WTC11 (cell line): ENCODE measurements at regions not wholly inside any gene's neighbourhood (a gene's known extent, or its start where the extent isn't known, plus 50 kb on each side); places are given as distances from the start of the nearest gene placed in this dataset.

Source experiments
- ATAC-seq: fragments of 200-7000 bp; cut with Tn5 transposase; 2 replicates; pipeline ENCODE4 v1.10.0; 2021; ENCODE audit warnings: mild to moderate bottlenecking, moderate library complexity
- CTCF ChIA-PET: fragments of 300-600 bp; sonication (Branson Sonifier 250); formaldehyde crosslinking; loops from one replicate; lab custom pipeline; 2021; ENCODE audit warnings: antibody characterized with exemption; lab: Charles Lee
- POLR2A ChIA-PET: fragments of 350-600 bp; sonication (Branson Sonifier 250); formaldehyde crosslinking; loops from one replicate; lab custom pipeline; 2021; ENCODE audit warnings: antibody characterized with exemption; lab: Charles Lee
- DNase-seq: peaks from one replicate; pipeline ENCODE4 v3.0.0; 2021; ENCODE audit warnings: low spot score
- H3K27ac Mint-ChIP-seq: 2 replicates; pipeline ENCODE4 v1.8.0; 2021; ENCODE audit warnings: mixed read lengths
- H3K27me3 Mint-ChIP-seq: 2 replicates; pipeline ENCODE4 v1.8.0; 2021; ENCODE audit warnings: low read depth, mild to moderate bottlenecking, moderate library complexity, mixed read lengths
- H3K36me3 Mint-ChIP-seq: 2 replicates; pipeline ENCODE4 v1.8.0; 2021; ENCODE audit warnings: mixed read lengths
- H3K4me1 Mint-ChIP-seq: 2 replicates; pipeline ENCODE4 v1.8.0; 2022; ENCODE audit warnings: mixed read lengths
- H3K4me3 Mint-ChIP-seq: 2 replicates; pipeline ENCODE4 v1.8.0; 2021; ENCODE audit warnings: mild to moderate bottlenecking, moderate library complexity, mixed read lengths
- H3K9me3 Mint-ChIP-seq: 2 replicates; pipeline ENCODE4 v1.8.0; 2021; ENCODE audit warnings: mixed read lengths
- ARID4B ChIP-seq: sonication (generic); formaldehyde crosslinking; IDR thresholded peaks from 2 replicates; pipeline ENCODE4 v1.8.0; 2023; ENCODE audit warnings: missing genetic modification reagents, mild to moderate bottlenecking, borderline replicate concordance
- CTCF ChIP-seq: fragments of 200-600 bp; IDR thresholded peaks from 2 replicates; pipeline ENCODE4 v1.8.0; 2022; ENCODE audit warnings: antibody characterized with exemption
- ERG ChIP-seq: fragments of 250-450 bp; sonication (Bioruptor Pico); IDR thresholded peaks from 2 replicates; pipeline ENCODE4 v1.8.0; 2021; ENCODE audit warnings: mild to moderate bottlenecking
- ESRRA ChIP-seq: sonication (generic); formaldehyde crosslinking; IDR thresholded peaks from 2 replicates; pipeline ENCODE4 v1.8.1; 2022; ENCODE audit warnings: mild to moderate bottlenecking, missing genetic modification reagents, borderline replicate concordance
- FOXP4 ChIP-seq: sonication (generic); formaldehyde crosslinking; IDR thresholded peaks from 2 replicates; pipeline ENCODE4 v1.8.0; 2022; ENCODE audit warnings: mild to moderate bottlenecking, missing genetic modification reagents
- HMGXB4 ChIP-seq: sonication (generic); formaldehyde crosslinking; IDR thresholded peaks from 2 replicates; pipeline ENCODE4 v1.8.1; 2023; ENCODE audit warnings: mild to moderate bottlenecking, moderate library complexity, missing genetic modification reagents
- MAX ChIP-seq: sonication (generic); formaldehyde crosslinking; IDR thresholded peaks from 2 replicates; pipeline ENCODE4 v1.8.0; 2022; ENCODE audit warnings: mild to moderate bottlenecking, missing genetic modification reagents
- MLX ChIP-seq: sonication (generic); formaldehyde crosslinking; IDR thresholded peaks from 2 replicates; pipeline ENCODE4 v1.8.1; 2023; ENCODE audit warnings: mild to moderate bottlenecking, missing genetic modification reagents, moderate library complexity
- MXD4 ChIP-seq: fragments of 250-450 bp; sonication (Bioruptor Pico); IDR thresholded peaks from 2 replicates; pipeline ENCODE4 v1.8.0; 2021; ENCODE audit warnings: mild to moderate bottlenecking, moderate library complexity, borderline replicate concordance
- NFE2L1 ChIP-seq: sonication (generic); formaldehyde crosslinking; IDR thresholded peaks from 2 replicates; pipeline ENCODE4 v1.8.1; 2023; ENCODE audit warnings: missing genetic modification reagents
- NR1H2 ChIP-seq: sonication (generic); formaldehyde crosslinking; IDR thresholded peaks from 2 replicates; pipeline ENCODE4 v1.9.0; 2021; ENCODE audit warnings: mild to moderate bottlenecking, moderate library complexity, missing genetic modification reagents
- PREB ChIP-seq: sonication (generic); formaldehyde crosslinking; IDR thresholded peaks from 2 replicates; pipeline ENCODE4 v1.8.1; 2022; ENCODE audit warnings: mild to moderate bottlenecking, missing genetic modification reagents, moderate library complexity, borderline replicate concordance
- ZNF532 ChIP-seq: fragments of 250-450 bp; sonication (Bioruptor Pico); IDR thresholded peaks from 2 replicates; pipeline ENCODE4 v1.9.0; 2021; ENCODE audit warnings: mild to moderate bottlenecking, borderline replicate concordance

- TF ChIP-seq ZNF532 (no peak), HMGXB4 (CRISPR knock-in tag) (no peak)
Measured at GRCh38 chr3:31341130-31341529, 191.6 kb upstream of the STT3B start (continued).

- H3K36me3 Mint-ChIP-seq: peaks cover 9% of the 10 kb centered on the region
- DNase-seq: no peak
- H3K4me3 Mint-ChIP-seq: no peak overlapping the region
Measured at GRCh38 chr3:31343075-31343474, 189.7 kb upstream of the STT3B start.

GRCh38 chr3:31345581-31345980 is 187.1 kb upstream of the STT3B start:
- Mint-ChIP-seq H3K36me3 (peaks cover 9% of the 10 kb centered on the region), H3K27ac (0 out of 2 replicates have a peak overlapping the region, but pooled peaks have one; percentile 20), H3K27me3 (no peaks in the 10 kb centered on the region), H3K4me1 (peaks cover 18% of the 10 kb centered on the region), H3K9me3 (peaks cover 12% of the 10 kb centered on the region), H3K4me3 (no peak overlapping the region)
- ChIA-PET POLR2A (no interaction called here), CTCF (no interaction called here)
- ATAC-seq: peak; percentile 62
- DNase-seq: no peak
- TF ChIP-seq CTCF (no peak), MLX (CRISPR knock-in tag) (no peak), ARID4B (CRISPR knock-in tag) (no peak), ESRRA (no peak), MAX (CRISPR knock-in tag) (no peak), FOXP4 (CRISPR knock-in tag) (no peak)

More at GRCh38 chr3:31343075-31343474, 189.7 kb upstream of the STT3B start:
- ChIA-PET POLR2A (no interaction called here), CTCF (no interaction called here)
- Mint-ChIP-seq H3K27me3 (no peaks in the 10 kb centered on the region), H3K4me1 (peaks cover 10% of the 10 kb centered on the region), H3K27ac (no peak overlapping the region), H3K9me3 (peaks cover 12% of the 10 kb centered on the region)
- no peak for TF ChIP-seq ERG (CRISPR knock-in tag)
- no peak for TF ChIP-seq NR1H2 (CRISPR knock-in tag)
- no peak for TF ChIP-seq NFE2L1
- TF ChIP-seq MXD4 (CRISPR knock-in tag): no peak
- TF ChIP-seq PREB: no peak
- ATAC-seq: no peak
